ENCODE measurements at regions not wholly inside any gene's neighbourhood (a gene's known extent, or its start where the extent isn't known, plus 50 kb on each side); places are given as distances from the start of the nearest gene placed in this dataset.

DNA sequence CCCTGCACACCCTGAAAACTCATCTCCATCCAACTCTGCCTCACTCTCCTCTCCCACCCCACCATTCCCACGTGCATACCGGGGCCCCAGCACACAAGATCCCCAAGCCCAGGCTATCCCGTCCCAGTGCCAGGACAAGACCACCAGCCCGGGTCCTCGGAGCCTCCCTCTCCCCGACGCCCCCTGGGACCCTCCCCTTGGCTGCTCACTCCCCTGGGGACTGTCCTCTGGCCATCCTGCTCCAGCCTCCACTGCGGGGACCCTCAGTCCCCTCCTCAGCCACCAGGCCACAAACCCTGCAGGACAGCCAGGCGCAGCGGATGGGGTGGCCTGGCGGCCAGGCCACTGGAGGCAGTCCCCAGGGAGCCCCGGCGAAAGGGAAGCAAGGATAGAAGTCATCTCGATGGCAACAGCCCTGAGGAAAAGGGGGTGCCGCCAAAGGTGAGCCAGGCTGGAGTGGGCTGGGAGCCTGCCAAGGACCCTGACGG is 62.8 kb downstream of the C9orf50 start:
- TF ChIP-seq, protein P1, sequence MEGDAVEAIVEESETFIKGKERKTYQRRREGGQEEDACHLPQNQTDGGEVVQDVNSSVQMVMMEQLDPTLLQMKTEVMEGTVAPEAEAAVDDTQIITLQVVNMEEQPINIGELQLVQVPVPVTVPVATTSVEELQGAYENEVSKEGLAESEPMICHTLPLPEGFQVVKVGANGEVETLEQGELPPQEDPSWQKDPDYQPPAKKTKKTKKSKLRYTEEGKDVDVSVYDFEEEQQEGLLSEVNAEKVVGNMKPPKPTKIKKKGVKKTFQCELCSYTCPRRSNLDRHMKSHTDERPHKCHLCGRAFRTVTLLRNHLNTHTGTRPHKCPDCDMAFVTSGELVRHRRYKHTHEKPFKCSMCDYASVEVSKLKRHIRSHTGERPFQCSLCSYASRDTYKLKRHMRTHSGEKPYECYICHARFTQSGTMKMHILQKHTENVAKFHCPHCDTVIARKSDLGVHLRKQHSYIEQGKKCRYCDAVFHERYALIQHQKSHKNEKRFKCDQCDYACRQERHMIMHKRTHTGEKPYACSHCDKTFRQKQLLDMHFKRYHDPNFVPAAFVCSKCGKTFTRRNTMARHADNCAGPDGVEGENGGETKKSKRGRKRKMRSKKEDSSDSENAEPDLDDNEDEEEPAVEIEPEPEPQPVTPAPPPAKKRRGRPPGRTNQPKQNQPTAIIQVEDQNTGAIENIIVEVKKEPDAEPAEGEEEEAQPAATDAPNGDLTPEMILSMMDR (conservative IDR thresholded peaks at IDR 0.05 in 1 of 2, IDR thresholded peaks at IDR 0.05 in 1 of 2; ENCODE audit: extremely low read depth in 1 of 2, insufficient read depth in 1 of 2, low read depth in 1 of 2, low read length in 2 of 2), result no peak
- no peak for TF ChIP-seq EZH2 (IDR thresholded peaks at IDR 0.05; ENCODE audit: borderline replicate concordance, low read length)

Data from mammary epithelial cell (primary cell).